Midbrain (tissue), 1 donor: ENCODE measurements at regions not wholly inside any gene's neighbourhood (a gene's known extent, or its start where the extent isn't known, plus 50 kb on each side); places are given as distances from the start of the nearest gene placed in this dataset.

Source experiments
- DNase-seq: peaks from one replicate; lab custom pipeline; 2025; lab: John Stamatoyannopoulos, UW

DNA sequence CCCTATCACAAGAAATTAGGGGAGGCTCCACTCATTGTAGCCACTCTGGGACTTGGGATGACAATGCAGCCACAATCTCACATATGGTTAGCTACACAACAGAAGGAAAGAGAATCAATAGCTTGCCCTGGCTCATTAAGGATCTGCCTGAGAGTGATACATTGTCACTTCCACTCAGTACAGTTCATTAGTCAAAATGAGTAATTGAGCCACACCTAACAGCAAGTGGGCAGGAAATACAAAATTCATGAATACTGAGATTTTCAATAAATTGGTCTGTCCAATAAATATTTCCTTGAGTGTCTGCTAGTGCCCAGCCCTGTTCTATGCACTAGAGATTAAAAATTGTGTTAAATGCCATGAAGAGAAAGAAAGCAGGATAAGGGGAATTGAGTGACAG lies 231.3 kb upstream of the NR4A3 start:
- DNase-seq, result no peak

DNA sequence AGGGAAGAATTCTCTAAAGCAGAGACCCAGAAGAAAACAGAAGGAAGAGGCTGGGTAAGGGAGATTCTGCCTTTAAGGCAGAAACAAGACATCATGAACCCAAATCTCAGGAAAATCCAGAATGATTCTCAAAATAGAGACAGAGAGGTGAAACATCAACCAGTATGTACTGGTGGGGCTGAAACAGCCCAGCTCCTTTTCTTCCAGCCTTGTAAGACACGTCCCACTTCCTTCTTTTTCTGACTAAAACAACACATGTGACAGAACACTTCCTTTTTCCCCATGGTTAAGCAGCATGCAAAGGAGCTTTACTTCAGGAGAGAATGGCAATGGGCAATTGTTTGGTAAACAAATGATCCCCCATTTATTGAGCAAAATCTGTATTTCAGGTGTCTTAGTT lies 230.8 kb upstream of the NR4A3 start:
- DNase-seq, result peak; percentile 33

DNA sequence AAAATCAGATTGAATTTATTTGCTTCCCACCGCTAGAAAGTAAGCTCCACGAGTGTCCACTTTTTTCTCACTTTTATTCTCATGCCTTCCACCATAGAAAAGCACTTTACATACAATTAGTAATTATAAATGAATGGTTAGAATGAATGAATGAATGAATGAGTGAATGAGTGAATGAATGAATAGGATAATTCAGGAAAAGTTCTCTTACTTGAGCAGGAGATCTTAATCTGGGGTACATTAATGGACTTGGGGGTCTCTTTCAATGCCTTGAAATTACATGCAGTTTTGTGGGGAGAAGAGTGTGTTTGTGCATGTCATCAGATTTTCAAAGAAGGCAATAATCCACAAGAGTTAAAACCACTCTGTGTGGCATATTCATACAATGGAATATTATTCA lies 229.9 kb upstream of the NR4A3 start:
- no peak for DNase-seq

DNA sequence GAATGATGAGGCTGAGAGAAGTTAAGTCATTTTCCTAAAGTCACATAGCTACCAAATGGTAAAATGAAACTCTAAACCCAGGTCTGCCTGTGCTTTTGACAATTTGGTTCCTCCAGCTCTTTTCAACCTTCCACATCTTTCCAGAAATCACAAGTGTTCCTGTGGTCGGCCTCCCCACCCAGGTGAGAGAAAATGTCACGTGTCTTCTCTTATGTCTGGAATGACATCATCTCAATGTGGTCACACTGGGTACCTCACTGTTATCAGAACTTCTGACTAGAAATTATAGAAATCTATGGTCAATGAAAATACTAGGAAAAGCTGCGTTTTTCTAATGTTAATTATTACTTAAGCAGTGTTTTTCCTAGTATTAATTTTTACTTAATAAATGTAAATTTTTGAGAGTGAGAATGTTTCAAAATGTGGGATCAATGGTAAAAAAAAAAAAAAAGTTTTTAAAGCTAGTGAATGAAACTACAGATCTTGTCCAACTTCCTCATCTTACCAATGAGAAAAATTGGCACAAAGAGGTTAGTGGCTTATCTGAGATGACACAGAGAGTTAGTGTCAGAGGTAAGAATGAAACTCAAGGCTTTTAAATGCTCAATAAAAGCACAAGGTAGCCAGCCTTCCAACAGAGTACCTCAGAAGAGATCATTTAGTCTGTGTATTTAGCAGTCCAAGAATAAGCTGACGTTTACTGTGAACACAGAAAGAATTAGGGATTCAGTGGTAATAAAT lies 228.7 kb upstream of the NR4A3 start:
- no peak for DNase-seq

DNA sequence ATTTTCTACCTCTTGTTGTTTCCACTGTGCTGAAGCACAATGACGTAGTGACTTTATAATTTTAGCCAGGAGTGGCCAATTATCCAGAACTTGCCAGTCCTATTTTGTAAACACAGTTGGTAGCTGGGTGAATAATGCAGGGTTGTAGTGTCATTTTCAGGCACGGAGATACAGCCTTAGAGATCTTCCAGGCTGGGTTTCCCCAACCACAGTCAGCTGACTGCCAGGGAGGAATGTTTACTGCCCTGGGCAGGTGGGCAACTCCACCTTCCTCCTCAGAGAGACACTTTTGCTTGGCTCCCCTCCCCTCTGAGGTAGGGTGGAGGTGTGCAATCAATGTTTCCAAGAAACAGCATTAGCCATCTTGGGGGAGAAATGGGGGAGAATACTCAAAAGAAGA lies 228.1 kb upstream of the NR4A3 start:
- DNase-seq, result no peak

DNA sequence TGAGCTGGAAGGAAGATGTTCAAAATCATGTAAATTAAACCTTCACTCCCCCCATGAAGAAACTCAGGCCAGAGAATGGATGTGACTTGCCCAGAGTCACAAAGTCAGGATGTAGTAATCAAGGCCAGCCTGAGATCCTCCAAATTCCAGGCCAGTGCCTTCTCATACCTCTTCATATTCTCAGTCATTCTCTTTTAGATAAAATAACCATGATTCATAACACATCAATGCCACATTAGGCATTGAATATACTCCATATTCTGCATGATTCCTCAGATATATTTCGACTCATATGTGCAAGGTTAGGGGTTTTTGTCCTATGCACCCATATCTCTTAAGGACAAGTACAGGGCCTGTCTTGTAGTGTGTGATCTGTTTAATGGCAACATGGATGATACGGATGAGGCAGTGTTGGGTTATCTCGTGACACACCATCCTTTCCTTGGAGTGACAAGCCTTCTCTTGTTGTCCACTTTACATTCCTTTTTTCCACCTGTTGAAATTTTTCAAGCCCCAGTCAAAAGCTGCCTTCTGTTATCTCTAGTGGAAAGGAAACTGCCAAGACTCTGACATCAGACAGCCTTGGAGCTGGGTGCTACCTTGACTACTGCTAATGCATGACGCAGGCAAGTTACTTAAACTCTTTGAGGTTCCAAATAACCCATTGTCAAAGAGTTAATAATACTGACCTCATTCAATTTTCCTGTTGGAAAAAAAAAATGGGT lies 227.5 kb upstream of the NR4A3 start:
- no peak for DNase-seq

DNA sequence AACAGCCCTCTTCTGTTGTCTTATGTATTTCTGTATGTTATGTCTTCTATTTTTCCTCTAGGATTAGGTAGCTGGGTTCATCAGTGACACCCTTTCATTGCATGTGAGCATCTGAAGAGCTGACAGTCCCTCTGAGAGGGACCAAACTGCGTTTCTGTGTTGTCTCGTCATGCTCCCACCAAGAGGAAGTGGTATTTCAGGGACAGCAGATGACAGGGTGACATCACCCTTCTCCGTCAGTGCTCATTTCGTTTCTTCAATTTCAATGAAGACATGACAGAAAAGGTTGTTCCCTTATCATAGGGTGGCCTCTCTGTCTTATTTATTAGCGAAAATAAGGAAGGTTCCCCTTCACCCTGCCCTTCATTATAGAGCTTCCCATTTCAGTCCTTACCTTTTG lies 225.9 kb upstream of the NR4A3 start:
- no peak for DNase-seq

DNA sequence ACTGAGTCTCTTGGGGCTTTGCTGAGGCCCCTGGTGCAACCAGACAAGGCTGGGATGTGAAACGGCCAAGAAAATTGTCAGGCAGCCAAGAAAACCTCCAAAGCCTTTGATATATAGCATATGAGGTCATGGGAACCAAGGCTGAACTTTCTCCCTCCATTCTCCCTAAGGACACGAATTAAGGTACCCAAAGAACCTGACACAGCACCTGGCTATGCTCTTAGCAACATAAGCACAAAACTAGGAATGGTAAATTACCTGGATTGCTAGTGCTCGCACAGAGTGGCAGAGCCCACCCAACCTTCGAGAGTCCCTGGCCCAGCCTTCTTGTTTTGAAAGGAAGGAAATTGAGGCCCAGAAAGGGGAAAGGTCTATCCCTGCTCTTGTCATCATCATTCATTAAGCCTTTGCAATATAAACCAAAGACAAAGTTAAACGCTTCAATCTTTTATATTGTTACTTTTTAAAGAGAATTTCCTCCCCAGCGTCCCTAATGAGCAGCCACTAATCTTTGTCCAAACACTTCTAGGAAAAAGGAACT lies 220.0 kb upstream of the NR4A3 start:
- DNase-seq, result no peak

DNA sequence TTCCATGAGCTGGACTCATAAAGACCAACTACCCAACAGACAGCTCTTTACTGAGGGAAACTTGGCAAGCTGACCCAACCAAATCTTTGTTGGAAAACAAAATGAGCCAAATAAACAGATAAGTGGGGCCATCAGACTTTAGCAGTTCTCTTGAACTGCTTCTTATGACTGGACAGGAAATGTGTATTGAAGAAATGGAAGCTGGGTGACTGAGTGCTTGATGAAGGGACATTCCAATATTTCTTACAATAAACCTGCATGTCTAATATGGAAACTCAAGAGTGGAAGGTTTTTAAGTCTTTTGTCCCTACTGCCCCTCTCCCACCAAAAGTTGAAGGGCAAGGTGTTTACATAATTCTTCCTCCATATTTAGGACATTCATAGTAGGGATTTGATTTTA lies 218.8 kb upstream of the NR4A3 start:
- no peak for DNase-seq

DNA sequence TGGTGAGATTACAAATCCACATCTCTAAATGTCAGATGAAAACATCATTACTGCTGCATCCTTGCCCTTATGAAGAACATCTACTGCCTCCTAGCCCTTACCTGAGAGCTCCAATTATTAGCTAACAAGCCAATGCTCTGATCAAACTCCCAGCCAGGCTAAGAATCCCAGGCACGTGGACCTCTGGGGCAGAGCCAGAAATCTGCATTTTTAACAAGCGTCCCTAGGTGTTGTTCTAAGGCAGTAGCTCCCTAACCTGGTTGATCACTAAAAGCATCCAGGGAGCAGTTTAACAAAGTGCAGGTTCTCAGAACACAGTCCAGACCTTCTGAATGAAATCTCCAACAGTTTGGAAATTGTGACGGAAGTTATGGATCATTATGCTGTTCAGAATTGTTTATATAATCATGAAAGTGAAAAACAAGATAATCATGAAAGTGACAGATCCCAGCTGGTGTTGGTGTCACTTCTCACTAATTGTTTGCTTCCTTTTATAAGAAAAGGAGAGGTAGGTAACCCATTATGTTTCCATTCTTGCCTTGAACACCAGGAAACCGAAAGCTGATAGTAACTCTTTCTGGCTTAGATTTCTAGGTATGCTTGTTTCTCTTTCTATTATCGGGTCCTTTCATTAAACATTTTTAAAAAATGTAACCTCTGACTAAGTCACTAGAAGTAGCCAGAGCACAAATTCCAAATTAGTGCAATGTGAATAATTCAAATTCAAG lies 216.5 kb upstream of the NR4A3 start:
- DNase-seq, result no peak

DNA sequence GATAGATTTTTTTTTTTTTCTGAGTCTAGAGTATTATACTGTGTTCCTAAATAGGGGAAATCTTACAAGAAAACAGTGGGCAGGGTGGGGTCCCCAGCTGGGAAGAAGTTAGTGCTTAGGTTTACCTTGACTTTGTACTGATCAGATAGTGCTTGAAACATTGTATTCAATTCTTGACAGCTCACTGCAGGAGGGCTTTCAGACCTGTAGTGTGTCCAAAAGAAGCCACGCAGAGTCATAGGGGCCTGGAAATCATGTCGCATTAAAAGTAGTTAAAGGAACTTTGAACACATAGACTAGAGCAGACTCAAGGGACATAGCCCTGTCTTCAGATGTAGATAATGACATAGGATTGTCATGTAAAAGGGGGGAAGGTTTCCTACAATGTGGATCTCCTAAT lies 215.4 kb upstream of the NR4A3 start:
- no peak for DNase-seq

DNA sequence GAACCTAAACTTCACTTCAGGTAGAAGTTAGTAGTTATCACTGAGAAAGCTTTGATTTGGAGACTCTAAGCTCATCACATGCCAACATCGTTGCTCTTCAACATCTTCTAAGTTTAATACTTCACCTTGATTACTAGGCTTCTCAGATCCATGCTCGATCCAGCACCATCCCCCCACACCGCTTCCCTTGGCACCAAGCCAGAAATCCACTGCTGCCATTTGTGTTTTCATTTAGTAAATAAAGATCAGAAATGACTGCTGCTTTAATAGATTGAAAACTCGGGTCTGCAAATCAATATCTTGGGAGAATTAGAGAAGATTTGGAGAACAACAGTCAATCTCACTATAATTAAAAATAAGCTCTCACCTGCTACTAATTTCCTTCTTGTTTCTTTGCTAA lies 214.7 kb upstream of the NR4A3 start:
- DNase-seq, result no peak

DNA sequence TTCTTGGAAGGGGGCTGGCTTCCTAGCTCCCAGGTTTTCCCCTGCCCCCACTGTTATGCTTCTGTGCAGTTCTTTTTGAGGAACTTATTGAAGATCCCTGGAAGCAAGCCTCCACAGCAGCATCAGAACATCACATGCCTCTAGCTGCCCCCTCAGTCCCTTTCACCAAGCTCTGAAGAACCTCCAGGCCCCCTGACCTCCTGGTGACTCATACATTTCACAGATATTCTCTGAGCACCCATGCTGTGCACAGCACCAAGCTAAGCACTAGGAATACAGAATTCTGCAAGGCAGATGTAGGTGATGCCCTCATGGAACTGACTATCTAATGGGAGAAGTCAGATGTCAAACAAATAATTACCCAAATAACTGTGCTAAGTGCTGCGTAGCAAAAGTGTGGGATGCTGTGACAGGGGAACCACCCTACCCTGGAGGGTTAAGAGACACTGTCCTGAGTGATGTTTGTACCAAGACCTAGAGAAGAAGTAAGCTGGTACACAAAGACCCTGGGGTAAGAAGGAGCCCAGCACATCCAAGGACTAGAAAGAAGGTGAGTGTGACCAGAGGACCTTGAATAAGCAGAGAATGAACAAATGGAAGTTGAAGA lies 213.7 kb upstream of the NR4A3 start:
- DNase-seq, result no peak

DNA sequence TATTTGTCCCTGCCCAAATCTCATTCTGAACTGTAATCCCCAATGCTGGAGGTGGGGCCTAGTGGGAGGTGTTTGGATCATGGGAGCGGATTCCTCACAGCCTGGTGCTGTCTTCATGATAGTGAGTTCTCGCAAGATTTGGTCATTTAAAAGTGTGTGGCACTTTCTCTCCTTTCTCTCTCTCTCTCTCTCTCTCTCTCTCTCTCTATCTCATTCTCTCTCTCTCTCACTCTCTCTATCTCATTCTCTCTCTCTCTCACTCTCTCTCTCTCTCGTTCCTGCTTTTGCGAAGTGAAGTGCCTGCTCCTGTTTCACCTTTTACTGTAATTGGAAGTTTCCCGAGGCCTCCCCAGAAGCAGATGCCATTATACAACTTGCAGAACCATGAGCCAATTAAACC lies 207.3 kb upstream of the NR4A3 start:
- DNase-seq, result no peak

DNA sequence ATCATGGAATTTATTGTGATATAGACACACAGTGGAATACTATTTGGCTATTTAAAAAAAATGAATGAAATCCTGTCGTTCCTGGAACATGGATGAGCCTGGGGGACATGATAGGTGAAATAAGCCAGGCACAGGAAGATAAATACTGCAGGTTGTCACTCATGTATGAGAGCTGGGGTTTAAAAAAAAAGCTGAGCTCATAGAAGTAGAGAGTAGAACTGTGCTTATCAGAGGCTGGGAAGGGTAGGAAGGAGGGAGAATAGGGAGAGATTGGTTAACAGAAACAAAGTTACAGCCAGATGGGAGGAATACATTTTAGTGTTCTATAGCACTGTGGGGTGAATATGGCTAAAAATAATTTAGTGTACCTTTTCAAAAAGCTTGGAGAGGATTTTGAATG lies 200.6 kb upstream of the NR4A3 start:
- no peak for DNase-seq

DNA sequence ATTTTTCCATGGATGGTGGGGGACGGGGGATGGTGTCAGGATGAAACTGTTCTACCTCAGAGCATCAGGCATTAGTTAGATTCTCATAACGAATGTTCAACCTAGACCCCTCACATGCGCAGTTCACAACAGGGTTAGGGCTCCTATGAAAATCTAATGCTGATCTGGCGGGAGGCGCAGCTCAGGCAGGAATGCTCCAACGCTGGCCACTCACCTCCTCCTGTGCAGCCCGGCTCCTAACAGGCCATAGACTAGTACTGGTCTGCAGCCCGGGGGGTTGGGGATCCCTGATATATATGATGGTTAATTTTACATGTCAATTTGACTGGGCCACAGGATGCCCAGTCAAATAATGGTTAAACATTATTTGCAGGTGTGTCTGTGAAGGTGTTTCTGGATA lies 199.0 kb upstream of the NR4A3 start:
- DNase-seq, result no peak

DNA sequence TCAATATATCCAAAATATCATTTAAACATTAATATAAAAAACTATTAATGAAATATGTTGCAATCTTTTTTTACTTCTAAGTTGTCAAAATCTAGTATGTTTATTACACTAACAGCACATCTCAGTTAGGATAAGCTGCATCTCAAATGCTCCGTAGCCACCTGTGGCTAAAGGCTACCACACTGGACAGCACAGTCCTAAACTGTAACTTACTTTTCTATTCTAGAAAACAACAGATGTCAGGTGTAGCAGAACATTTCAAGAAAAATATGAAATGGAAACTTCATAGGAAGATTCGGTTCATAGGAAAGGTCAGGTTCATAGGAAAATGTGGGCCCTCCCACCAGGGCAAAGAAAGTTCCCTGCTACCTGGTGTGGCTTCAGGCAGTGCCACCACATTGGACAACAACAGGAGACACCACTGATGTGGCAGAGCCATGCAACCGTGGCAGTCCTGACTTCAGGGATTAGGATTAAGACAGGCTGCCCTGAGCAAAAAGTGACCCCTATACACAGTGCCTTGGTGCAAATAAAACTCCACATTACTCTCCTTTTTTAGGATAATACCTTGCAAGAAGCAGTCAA lies 197.8 kb upstream of the NR4A3 start:
- DNase-seq, result no peak

DNA sequence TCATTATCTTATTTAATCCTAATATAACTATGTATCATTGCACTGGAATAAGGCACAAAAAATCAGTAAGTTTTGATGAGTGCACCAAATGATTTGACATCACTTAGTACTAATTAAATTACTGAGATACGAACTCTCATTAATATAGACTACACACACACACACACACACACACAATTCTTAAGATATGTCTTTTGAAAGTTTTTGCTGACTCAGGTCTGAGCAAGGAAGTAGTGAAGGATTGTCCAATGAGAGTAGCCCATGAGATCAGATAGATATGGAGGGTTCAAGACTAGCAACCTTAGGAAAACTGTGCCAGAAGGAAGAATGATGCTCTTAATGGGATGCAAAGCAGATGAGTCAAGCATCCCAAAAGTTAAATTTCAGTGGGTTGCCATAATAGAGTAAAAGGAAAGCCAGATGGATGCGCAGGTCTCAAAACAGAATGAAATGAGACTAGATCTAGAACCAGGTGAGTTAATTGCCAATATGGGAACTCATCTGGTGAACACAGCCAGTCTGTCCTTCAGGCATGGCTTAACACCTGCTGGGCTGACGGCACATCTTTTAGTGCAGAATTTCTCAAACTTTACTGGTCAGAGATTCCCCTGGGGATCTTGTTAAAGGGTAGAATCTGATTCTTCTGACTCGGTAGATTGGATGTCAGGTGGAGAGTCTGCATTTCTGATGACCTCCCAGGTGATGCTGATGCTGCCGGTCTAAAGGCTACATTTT lies 197.0 kb upstream of the NR4A3 start:
- no peak for DNase-seq

DNA sequence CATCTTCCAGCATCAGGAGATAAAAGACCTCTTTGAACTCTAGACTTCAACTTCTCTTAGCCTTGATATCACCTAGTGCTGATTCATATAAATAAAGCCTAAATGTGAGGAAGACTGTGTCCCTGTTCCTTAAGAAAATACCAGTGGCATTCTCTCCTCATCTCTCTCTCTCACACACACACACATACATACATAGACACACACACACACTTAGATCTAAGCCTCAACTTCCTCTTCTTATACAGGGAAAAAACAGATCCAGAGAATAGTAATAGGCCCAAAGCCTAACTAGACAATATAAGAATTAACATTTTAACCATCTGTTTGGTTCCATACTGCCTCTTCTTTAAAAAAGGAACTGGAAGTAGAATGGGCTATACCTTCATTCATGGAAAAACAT lies 195.3 kb upstream of the NR4A3 start:
- DNase-seq, result no peak

DNA sequence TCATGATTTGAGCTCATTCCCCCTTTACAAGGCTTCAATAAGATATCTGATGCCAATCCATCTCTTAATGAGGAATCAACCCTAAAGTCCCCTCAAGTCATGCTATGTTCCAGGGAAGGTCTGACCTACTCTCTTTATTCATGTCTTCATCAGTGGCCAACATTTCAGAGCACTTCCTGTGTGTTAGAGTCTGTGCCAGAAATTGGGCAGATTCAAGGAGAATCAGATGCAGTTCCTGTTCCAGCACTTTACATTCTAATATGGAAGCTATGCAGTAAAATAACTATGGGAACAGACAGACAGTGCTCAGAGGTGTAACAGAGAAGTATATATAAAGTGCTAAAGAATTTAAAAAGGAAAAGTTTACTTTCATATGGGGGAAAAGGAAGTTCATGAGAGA lies 193.4 kb upstream of the NR4A3 start:
- DNase-seq, result no peak

DNA sequence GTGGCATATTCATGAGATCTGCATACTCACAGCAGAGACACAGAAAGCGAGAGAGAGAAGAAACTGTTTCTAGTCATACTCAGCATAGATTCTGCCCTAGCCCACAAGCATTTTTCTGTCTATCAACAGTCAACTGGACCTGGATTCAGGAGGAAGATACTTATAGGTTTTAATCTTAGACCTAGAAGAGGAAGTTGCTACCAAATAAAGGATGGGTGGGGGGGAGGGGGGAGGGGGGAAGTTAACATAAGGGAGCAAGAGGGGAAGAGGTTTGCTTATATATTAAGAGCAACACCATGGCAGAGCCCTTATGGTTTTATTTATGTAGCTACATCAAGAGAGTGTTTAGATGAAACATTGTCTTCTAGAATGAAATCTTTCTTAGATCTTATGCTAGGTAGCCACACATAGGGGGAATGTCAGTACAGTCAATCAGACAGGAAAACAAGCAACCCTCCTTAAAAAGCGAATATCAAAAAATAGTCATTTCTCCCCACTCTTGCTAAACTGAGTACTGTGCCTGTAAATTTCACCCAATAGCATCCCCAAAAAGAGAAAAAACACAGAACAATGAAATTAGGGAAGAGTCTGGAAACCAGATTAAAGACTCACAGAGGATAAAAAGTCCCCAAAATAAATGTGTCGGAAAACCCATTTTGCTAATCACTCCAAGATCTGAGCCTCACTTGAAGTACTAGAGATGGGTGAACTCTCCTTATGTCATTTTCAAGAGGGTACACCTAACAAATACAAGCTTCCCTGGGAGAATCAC lies 192.7 kb upstream of the NR4A3 start:
- no peak for DNase-seq
